DND-41 (cell line): ENCODE measurements at regions not wholly inside any gene's neighbourhood (a gene's known extent, or its start where the extent isn't known, plus 50 kb on each side); places are given as distances from the start of the nearest gene placed in this dataset.
"Not testable (repeated sequence)": the region's sequence is repeated elsewhere in the genome, so short reads cannot be mapped to it uniquely, and the experiment has no call there.

Source experiments
- ATAC-seq: fragments of 200-7000 bp; cut with Tn5 transposase; 3 replicates; pipeline ENCODE4 v1.9.1; 2021; ENCODE audit warnings: low read depth; ENCODE audit not compliant: insufficient read depth
- DNase-seq: peaks from one replicate; pipeline ENCODE4 v3.0.0-alpha.2; 2020
- H2AFZ ChIP-seq: 2 replicates; pipeline ENCODE4 v1.6.0; 2012; ENCODE audit warnings: low read depth, low read length
- H3K27ac ChIP-seq: 2 replicates; pipeline ENCODE4 v1.5.1; 2012; ENCODE audit warnings: low read length, inconsistent platforms
- H3K27me3 ChIP-seq: fragments of 200-600 bp; sonication (generic); 2 replicates; pipeline ENCODE4 v1.6.0; 2012; ENCODE audit warnings: low read length, mild to moderate bottlenecking, inconsistent platforms; ENCODE audit not compliant: insufficient read depth, poor library complexity
- H3K36me3 ChIP-seq: 2 replicates; pipeline ENCODE4 v1.5.1; 2012; ENCODE audit warnings: low read length, inconsistent platforms; ENCODE audit not compliant: insufficient read depth
- H3K4me1 ChIP-seq: 2 replicates; pipeline ENCODE4 v1.5.1; 2012; ENCODE audit warnings: mild to moderate bottlenecking, low read length; ENCODE audit not compliant: insufficient read depth
- H3K4me2 ChIP-seq: 2 replicates; pipeline ENCODE4 v1.6.0; 2012; ENCODE audit warnings: mild to moderate bottlenecking, moderate library complexity, low read length, inconsistent platforms; ENCODE audit not compliant: insufficient read depth
- H3K4me3 ChIP-seq, 2 experiments: fragments of 200-600 bp in 1 of 2; shearing (Covaris generic) in 1 of 2; 2 replicates each; pipeline ENCODE4 v1.5.1; 2012 to 2016; ENCODE audit warnings: inconsistent platforms in 2 of 2, low read length in 2 of 2, mild to moderate bottlenecking in 2 of 2, low read depth in 1 of 2, moderate library complexity in 1 of 2
- H3K79me2 ChIP-seq: 2 replicates; pipeline ENCODE4 v1.6.0; 2012; ENCODE audit warnings: low read length, inconsistent platforms; ENCODE audit not compliant: insufficient read depth
- H3K9ac ChIP-seq: 2 replicates; pipeline ENCODE4 v1.6.0; 2012; ENCODE audit warnings: low read depth, mild to moderate bottlenecking, inconsistent platforms, low read length, moderate library complexity
- H3K9me3 ChIP-seq: 2 replicates; pipeline ENCODE4 v1.5.1; 2012; ENCODE audit warnings: low read length, moderate library complexity, mild to moderate bottlenecking, inconsistent platforms; ENCODE audit not compliant: insufficient read depth, severe bottlenecking
- H4K20me1 ChIP-seq: 2 replicates; pipeline ENCODE4 v1.6.0; 2012; ENCODE audit warnings: low read length; ENCODE audit not compliant: insufficient read depth
- EZH2 ChIP-seq: IDR thresholded peaks from 3 replicates; pipeline ENCODE4 v1.6.1; 2012; ENCODE audit warnings: borderline replicate concordance, low read depth, mild to moderate bottlenecking, moderate library complexity, low read length, inconsistent platforms; ENCODE audit not compliant: severe bottlenecking
- TF ChIP-seq, protein P1 (sequence below): IDR thresholded peaks from 2 replicates; pipeline ENCODE4 v1.5.1; 2012; ENCODE audit warnings: borderline replicate concordance, low read length, moderate library complexity, mild to moderate bottlenecking; ENCODE audit not compliant: poor library complexity, severe bottlenecking; ENCODE audit errors: extremely low read depth

DNA sequence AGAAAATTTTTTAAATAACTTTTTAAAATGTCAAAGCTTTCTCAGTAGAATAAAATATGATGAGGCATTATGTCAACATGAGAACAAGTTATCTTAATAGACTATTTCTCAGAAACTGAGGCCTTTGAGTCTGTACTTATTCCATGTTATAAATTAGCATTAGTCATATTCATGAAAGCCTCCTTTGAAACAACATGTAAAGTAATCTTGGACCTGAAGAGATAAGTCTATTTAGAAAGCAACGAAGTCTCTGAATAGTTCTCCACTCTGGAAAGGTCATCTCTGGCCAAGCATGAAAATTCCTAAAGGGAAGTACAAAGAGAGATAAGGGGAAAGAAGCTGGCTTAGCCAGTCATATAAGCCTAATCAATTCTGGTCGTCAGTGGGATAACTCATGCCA lies 150.8 kb downstream of the CYB561 start:
- no peak overlapping the region for H3K9ac ChIP-seq

DNA sequence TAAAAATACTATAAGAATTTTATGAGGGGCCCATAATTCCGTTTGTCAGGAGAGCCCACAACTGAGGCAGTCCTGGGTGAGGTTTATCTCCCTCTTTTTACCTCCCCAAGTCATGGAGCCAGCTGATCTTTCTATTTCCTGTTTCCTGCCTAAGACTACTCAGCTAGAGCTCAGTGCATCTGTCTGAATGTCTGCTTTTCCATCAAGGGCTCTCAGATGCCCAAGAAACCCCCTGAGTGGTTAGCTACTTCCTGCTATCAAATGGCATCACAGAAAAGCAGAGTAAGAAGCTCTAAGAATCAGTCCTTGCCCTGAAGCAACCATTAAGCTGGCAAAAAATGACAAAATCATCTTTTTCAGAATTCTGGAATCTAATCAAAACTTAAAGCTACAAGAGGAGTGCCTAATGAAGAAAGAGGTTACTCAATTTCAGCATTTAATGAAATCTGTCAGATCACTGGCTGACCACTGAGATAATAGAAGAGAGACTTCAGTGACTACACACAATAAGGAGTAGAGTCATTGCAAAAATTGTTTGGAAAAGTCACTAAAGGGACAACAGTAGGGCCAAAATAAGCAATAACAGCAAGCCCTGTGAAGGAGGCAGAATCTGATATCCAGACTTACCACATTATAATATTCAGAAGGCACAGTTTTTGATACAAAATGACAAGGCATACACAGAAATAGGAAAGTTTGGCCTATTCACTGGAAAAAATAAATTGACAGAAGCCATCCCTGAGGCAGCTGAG lies 150.1 kb downstream of the CYB561 start:
- H3K9ac ChIP-seq = no peak overlapping the region
- ATAC-seq = peak; percentile 100
- H3K79me2 ChIP-seq = no peaks in the 10 kb centered on the region
- H3K4me2 ChIP-seq = no peak overlapping the region
- peak overlapping the region; percentile 44; the same call in 1 of the 2 replicates for H3K27ac ChIP-seq
- peaks cover 15% of the 10 kb centered on the region for H3K9me3 ChIP-seq
- DNase-seq = peak; percentile 60
- no peaks in the 10 kb centered on the region for H3K27me3 ChIP-seq
- no peak overlapping the region for H2AFZ ChIP-seq
- TF ChIP-seq EZH2 = no peak
- TF ChIP-seq, protein P1, sequence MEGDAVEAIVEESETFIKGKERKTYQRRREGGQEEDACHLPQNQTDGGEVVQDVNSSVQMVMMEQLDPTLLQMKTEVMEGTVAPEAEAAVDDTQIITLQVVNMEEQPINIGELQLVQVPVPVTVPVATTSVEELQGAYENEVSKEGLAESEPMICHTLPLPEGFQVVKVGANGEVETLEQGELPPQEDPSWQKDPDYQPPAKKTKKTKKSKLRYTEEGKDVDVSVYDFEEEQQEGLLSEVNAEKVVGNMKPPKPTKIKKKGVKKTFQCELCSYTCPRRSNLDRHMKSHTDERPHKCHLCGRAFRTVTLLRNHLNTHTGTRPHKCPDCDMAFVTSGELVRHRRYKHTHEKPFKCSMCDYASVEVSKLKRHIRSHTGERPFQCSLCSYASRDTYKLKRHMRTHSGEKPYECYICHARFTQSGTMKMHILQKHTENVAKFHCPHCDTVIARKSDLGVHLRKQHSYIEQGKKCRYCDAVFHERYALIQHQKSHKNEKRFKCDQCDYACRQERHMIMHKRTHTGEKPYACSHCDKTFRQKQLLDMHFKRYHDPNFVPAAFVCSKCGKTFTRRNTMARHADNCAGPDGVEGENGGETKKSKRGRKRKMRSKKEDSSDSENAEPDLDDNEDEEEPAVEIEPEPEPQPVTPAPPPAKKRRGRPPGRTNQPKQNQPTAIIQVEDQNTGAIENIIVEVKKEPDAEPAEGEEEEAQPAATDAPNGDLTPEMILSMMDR = no peak
- no peak overlapping the region for H3K4me3 ChIP-seq
- no peaks in the 10 kb centered on the region for H4K20me1 ChIP-seq
- 0 out of 2 replicates have a peak, but pooled peaks cover 4% of the 10 kb centered on the region for H3K36me3 ChIP-seq
- H3K4me1 ChIP-seq = peaks cover 13% of the 10 kb centered on the region

More for the DNA sequence above, 150.8 kb downstream of the CYB561 start:
- DNase-seq (no peak), ATAC-seq (no peak)
- TF ChIP-seq, protein P1 = no peak
- no peak for TF ChIP-seq EZH2
- Histone ChIP-seq H3K9me3 (peaks cover 15% of the 10 kb centered on the region), H4K20me1 (no peaks in the 10 kb centered on the region), H3K27ac (peak overlapping the region; percentile 15; the same call in 1 of the 2 replicates), H3K4me3 (no peak overlapping the region), H3K4me1 (peaks cover 13% of the 10 kb centered on the region), H3K36me3 (0 out of 2 replicates have a peak, but pooled peaks cover 4% of the 10 kb centered on the region), H3K4me2 (no peak overlapping the region), H3K27me3 (no peaks in the 10 kb centered on the region), H3K79me2 (no peaks in the 10 kb centered on the region), H2AFZ (no peak overlapping the region)

DNA sequence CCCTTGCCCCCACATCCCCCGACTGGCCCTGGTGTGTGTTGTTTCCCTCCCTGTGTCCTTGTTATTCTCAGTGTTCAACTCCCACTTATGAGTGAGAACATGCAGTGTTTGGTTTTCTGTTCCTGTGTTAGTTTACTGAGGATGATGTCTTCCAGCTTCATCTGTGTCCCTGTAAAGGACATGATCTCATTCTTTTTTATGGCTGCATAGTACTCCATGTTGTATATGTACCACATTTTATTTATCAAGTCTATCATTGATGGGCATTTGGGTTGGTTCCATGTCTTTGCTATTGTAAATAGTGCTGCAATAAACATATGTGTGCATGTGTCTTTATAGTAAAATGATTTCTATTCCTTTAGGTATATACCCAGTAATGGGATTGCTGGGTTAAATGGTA lies 147.2 kb downstream of the CYB561 start:
- H4K20me1 ChIP-seq, DNase-seq, ATAC-seq, H3K79me2 ChIP-seq, H3K4me2 ChIP-seq, H3K27me3 ChIP-seq, H3K27ac ChIP-seq, H2AFZ ChIP-seq, H3K9ac ChIP-seq, H3K36me3 ChIP-seq, H3K4me3 ChIP-seq: not testable (repeated sequence)
- Histone ChIP-seq H3K4me1 (peaks cover 13% of the 10 kb centered on the region), H3K9me3 (peaks cover 15% of the 10 kb centered on the region)

DNA sequence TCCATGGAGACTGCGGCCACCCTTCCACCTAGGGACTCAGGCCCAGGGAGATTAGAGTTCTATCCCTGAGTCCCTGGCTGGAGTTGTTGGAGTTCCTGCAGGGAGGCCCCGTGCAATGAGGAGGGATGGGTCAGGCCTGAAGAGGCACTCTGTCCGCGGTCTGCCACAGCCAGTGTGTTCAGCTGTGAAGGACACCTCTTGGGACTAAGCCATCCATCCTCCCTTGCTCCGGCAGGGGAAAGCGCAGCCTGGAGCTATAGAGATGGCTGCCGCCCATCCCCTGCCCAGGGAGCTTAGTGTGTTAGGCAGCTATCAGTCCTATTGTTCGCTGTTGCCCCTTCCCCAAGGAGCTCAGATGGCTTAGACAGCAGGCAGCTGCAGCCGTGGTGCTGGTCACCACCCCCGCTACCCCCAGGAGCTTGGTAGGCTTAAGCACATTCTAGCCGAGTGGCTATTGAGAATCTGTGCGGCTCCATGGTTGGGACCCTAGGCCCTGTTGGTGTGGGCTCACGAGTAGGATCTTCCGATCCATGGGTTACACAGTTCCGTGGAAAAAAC lies 141.3 kb downstream of the CYB561 start:
- Histone ChIP-seq H3K27ac (no peak overlapping the region), H3K4me1 (no peaks in the 10 kb centered on the region), H3K79me2 (no peaks in the 10 kb centered on the region), H3K9ac (no peak overlapping the region), H3K27me3 (no peaks in the 10 kb centered on the region), H3K9me3 (no peaks in the 10 kb centered on the region), H3K36me3 (no peaks in the 10 kb centered on the region), H3K4me3 (no peak overlapping the region), H4K20me1 (no peaks in the 10 kb centered on the region), H2AFZ (no peak overlapping the region), H3K4me2 (no peak overlapping the region)
- ATAC-seq = no peak
- TF ChIP-seq EZH2 = no peak
- TF ChIP-seq, protein P1 = no peak
- DNase-seq = no peak
